ENCODE measurements at regions not wholly inside any gene's neighbourhood (a gene's known extent, or its start where the extent isn't known, plus 50 kb on each side); places are given as distances from the start of the nearest gene placed in this dataset.

DNA sequence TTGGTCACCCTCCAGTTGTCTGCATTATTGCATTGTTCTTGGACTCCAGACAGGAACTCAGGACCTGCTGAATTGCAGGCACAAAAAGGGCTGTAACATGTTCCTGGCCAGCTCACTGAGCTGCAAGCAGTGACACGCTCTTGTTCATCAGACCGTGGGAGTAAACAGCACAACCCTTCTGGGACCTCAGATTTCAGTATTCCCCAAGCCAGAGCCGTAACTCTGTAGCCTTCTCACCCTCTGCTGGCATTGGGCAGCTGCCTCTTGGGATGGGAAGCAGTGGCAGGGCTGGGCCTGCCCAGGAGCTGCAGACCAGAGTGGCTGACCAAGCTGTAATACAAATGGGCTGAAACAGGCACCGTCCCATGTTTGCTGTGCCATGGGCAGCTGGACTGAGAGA is 607.1 kb upstream of the BCHE start:
- TF ChIP-seq, protein P1, sequence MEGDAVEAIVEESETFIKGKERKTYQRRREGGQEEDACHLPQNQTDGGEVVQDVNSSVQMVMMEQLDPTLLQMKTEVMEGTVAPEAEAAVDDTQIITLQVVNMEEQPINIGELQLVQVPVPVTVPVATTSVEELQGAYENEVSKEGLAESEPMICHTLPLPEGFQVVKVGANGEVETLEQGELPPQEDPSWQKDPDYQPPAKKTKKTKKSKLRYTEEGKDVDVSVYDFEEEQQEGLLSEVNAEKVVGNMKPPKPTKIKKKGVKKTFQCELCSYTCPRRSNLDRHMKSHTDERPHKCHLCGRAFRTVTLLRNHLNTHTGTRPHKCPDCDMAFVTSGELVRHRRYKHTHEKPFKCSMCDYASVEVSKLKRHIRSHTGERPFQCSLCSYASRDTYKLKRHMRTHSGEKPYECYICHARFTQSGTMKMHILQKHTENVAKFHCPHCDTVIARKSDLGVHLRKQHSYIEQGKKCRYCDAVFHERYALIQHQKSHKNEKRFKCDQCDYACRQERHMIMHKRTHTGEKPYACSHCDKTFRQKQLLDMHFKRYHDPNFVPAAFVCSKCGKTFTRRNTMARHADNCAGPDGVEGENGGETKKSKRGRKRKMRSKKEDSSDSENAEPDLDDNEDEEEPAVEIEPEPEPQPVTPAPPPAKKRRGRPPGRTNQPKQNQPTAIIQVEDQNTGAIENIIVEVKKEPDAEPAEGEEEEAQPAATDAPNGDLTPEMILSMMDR (IDR thresholded peaks at IDR 0.05) = no peak
- TF ChIP-seq POLR2A (IDR thresholded peaks at IDR 0.05) = no peak

Data from breast epithelium (tissue), 3 donors.